Stimulated activated CD4-positive, alpha-beta T cell treated with anti-CD3 and anti-CD28 coated beads, Interleukin-4, amount 100 ng/mL, for 48 hours (primary cell): ENCODE measurements at regions not wholly inside any gene's neighbourhood (a gene's known extent, or its start where the extent isn't known, plus 50 kb on each side); places are given as distances from the start of the nearest gene placed in this dataset.

Source experiments
- DNase-seq, 2 donors: peaks; one replicate each; pipeline ENCODE4 v3.0.0-alpha.2; 2020; ENCODE audit warnings: low read depth in 2 of 2

- DNase-seq, result no peak
Measured at GRCh38 chr9:108609227-108609896, 246.4 kb downstream of the ACTL7B start.

DNA sequence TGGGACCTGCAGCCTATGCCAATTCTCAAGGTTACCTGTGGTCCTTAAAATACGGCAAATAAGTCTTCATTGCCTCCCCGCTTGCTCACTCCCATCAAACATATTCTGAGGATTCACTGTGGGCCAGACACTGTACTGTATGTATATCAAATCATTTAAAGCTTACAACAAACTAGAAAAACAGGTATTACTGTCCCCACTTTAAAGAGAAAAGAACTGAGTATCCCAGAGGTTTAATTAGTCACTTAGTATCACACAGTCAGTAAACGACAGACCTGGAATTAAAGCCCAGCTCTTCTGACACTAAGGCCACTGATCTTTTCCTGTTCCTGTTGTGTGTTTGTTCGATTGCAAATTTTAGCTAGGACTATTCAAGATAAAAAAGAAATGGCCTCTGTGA is 248.2 kb downstream of the ACTL7B start:
- DNase-seq, result no peak

GRCh38 chr9:108606401-108606800 is 249.4 kb downstream of the ACTL7B start:
- DNase-seq, result no peak

DNA sequence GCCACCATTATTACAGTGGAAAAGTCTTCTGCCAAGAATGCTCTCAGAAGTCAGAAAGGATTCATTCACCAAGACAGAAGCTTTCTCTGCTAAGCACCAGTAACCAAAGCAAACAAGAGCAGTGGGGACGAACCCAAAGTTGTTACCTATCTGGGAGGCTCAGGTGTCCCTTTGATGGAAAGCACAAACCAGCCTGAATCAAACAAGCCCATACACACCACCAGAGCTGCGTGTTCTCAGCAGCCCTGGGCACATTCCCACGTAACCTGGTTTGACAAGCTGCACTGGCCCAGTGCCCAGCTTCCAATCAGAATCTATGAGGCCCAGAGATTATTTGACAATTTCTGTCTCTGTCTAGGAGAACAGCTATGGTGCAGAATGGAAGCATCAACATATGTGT is 252.6 kb downstream of the ACTL7B start:
- no peak for DNase-seq

DNA sequence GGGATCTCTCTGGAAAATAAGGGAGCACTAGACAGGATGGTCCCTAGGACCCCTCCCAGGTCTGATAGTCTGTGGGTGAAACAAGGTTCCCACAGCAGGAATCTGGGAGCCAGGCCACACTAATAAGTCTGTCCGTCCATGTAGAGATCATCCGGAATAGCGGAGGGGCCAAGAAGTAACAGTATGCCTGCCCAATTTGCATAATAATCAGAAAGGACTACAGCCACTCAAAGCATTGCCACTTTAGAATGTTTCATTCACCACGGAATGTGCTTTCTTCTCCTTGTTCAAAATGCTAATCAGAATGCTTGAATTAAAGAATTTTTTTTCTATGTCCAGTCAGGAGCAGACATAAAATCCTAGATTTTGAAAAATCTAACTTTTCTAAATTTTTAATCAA is 254.9 kb downstream of the ACTL7B start:
- DNase-seq, result no peak

GRCh38 chr9:108599571-108599970 is 256.2 kb downstream of the ACTL7B start:
- no peak for DNase-seq

GRCh38 chr9:108591121-108591520 is 264.7 kb downstream of the ACTL7B start:
- no peak for DNase-seq

GRCh38 chr9:108588246-108588645 is 267.5 kb downstream of the ACTL7B start:
- DNase-seq, result no peak

DNA sequence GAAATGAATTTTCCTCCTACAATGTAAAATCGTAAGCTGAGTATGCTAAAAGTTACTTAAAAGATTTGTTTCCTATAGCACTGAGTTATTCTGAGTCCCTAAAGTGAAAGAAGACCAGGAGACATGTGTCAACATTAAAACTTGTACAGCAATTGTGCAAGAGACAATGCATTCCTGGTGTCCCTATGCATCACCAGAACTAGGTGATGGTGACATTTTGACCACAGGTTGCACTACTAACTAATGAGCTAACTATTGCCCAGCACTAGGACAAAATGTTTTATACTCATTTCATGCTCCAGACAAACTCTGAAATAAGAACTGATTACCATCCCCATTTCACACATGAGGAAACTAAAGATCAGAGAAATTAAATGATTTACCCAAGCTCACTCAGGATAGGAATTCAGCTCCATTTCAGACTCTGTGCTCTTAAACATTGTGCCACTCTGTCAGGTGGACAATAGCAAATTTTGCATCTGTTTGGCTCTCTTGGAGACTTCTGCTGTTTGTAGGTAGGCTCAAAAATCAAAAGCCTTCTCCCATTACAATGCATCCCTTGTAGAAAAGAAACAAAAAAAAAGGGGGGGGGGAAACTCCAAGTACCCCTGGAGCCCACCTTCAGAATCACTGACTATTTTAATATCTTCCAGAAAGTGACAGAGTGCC is 269.2 kb downstream of the ACTL7B start:
- no peak for DNase-seq

DNA sequence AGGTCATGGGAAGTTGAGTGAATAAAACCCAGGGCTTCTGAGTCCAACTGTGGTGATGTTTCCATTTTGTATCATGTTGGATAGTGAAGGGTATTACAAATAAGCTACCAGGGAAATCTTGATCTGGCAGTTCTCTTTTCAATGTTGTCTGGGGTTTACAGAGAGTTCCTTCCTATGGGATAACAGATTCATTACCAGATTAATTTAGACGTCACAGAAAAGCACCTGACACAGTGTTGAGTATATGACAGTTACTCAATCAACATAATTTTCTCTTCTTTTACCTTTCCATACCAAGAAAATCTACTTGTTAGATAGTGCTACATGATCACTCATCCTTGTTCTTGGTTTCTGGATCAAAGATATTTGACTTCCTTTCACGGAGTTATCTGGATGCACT is 270.9 kb downstream of the ACTL7B start:
- DNase-seq, result no peak

- no peak for DNase-seq
Measured at GRCh38 chr9:108582726-108583125, 273.1 kb downstream of the ACTL7B start.

GRCh38 chr9:108579757-108580439 is 275.9 kb downstream of the ACTL7B start:
- DNase-seq, result no peak

DNA sequence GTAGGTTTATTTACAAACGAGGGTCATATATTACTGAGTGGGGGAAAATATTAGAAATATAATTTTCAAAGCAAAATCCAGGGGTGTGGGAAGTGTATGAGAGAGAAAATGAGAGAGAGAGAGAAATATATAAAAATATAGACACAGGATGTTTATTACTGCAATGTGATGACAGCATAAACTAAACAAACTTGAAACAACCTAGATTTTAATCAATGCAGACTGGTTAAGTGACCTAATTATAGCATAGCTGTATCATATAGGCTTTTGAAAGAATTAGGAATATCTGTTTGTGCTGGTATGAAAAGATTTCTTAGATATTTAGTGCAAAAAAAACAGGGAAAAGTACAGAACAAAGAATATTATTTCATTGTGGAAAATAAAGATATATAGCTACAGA is 280.5 kb downstream of the ACTL7B start:
- no peak for DNase-seq

- no peak for DNase-seq
Measured at GRCh38 chr9:108569624-108570023, 286.2 kb downstream of the ACTL7B start.

GRCh38 chr9:108568093-108568492 is 287.7 kb downstream of the ACTL7B start:
- DNase-seq, result no peak

DNA sequence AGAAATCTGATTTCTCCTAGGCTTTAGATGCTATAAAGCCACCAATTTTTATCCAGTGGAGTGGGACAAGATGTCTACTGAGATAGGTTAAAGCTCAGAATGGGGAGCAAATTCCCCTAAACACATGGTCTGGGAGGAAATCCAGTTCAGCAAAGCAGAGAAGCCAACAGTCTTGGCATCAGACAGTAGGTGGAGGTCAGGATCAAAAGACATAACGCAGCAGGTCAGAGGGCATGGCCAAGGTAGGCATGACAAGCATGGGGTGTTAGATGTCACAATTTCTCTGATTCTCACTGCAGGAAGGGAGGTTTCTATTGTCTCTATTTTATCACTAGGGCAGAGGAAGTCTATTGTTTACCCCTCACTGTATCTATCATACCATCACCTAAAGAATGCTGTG is 288.2 kb downstream of the ACTL7B start:
- DNase-seq, result no peak

GRCh38 chr9:108565651-108566378 is 290.0 kb downstream of the ACTL7B start:
- no peak for DNase-seq

GRCh38 chr9:108562176-108562575 is 293.6 kb downstream of the ACTL7B start:
- no peak for DNase-seq

DNA sequence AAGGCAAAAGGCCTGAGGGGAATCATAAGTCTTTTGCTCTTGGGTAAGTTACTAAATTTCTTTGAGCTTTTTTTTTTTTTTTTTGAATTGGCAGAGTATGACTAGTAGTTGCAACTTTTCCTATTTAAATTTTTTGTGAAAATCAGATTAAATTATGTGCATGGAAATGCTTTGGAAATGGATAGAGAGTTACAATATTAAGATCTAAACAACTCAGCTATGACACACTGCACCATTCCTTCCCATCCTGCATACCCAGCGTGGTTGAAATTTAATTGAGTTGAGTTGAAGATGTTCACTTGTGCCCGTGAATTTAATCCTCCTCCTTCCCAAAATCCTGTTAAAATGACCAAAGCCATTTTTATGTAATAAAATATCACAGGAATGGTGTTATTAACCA is 296.4 kb downstream of the ACTL7B start:
- DNase-seq, result no peak

GRCh38 chr9:108554831-108555230 is 301.0 kb downstream of the ACTL7B start:
- DNase-seq, result no peak

DNA sequence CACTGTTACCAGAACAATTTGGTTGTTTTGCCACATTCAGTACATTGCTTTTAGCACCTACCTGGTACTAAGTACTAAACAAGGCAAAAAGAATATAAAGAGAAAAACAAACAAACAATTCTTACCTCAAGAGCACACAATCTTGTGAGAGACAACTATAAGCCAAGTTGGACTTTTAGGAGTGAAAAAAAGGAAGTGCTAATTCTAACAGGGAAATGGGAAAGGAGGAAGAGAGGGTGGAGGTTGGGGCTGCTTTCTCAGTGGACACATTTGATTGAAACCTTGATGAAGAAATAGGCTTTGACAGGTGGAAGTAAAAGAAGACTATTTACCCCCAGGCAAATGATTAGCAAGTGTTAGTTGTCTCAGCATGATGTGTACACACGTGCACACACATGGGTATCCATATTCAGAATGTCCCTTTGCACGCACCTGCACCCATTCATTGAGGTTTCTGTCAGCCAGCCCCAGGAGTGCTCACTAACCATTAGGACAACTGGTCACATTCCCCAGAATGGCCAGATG is 302.6 kb downstream of the ACTL7B start:
- no peak for DNase-seq

GRCh38 chr9:108552459-108553040 is 303.2 kb downstream of the ACTL7B start:
- no peak for DNase-seq
